Stimulated activated CD8-positive, alpha-beta memory T cell treated with anti-CD3 and anti-CD28 coated beads, Interleukin-7, amount 100 ng/mL, for 48 hours (primary cell): ENCODE measurements at regions not wholly inside any gene's neighbourhood (a gene's known extent, or its start where the extent isn't known, plus 50 kb on each side); places are given as distances from the start of the nearest gene placed in this dataset.

ENCODE experiments used
- DNase-seq, 2 donors: peaks; one replicate each; pipeline ENCODE4 v3.0.0-alpha.2; 2020; ENCODE audit warnings: low read depth in 1 of 2; ENCODE audit errors: extremely low read depth in 1 of 2

DNA sequence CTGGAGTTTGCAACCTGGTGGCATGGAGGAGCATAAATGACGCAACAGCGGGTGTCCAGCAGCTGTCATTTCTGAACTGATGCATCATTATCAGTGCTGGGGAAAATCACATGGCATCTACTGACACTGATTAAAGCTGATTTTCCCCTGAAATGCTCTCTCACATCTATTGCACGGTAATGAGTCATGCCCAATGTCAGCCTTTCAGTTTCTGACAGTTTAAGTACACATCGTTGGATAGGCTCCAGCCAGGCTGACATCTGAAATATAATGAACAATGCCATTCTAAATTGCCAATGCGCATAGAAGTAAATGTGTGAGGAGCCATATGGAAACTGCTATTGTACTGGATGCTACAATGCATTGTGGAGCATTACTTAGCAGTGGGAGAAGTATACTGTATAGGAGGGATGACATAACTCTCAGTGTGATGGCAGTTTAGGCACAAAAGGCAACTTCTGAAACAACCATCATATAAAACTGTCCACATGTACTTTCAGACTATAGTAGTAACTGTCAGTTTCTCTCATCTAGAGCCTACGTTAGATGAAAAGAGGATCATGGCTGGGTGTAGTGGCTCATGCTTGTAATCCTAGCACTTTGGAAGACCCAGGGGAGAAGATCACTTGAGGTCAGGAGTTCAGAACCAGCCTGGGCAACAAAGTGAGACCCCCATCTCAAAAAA lies 389.3 kb upstream of the DMAC1 start:
- DNase-seq = peak; percentile 9 to 45

DNA sequence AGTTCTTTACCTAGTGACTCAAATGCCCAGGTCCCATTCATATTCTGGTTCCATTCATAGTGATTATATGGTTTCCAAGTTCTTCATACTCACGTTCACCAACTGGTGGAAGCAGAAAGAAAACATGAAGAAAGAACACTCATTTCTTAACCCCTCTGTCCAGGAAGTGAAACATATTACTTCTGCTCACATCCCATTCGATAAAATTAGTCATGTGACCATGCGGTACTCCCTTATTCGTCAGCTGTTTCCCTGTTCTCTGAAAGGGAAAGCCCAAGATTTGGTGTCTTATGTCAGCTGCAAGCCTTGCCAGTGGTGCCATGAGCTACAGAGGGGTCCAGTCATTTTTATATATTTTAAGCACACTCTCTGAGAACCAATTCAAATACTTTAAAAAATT lies 387.0 kb upstream of the DMAC1 start:
- DNase-seq = no peak

GRCh38 chr9:8183618-8184017 lies 384.0 kb upstream of the DMAC1 start:
- no peak for DNase-seq

DNA sequence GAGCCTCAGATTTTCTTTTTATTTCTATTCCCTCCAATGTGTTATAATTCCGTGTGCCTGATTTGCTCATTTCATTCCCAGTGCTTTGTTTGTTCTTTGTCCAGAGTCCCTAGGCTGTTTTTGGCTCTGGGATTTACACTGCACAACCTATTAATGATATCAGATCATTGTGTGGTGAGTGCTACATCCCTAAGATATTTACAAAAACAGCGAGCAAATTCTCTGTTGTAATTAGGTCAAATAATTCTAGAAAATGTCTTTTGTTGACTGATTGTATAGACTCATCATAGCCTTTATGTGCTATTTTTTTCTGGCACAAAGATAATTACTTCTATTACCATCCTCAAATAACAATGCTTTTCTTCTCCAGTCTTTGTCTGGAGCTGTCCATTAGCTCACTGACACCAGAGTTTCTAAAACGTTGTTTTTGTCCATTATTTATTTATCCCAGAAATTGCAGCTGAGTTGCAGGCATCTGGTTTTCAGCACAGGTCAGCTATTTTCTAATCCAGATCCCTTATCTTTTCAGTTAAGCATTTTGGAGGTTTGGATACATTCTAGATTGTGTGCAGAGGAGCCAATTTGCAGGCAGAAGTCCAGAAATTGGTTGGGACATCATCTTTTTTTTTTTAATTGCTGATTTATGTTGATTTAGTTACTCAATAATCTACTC lies 379.9 kb upstream of the DMAC1 start:
- DNase-seq = no peak

GRCh38 chr9:8172000-8172399 lies 372.4 kb upstream of the DMAC1 start:
- no peak for DNase-seq

DNA sequence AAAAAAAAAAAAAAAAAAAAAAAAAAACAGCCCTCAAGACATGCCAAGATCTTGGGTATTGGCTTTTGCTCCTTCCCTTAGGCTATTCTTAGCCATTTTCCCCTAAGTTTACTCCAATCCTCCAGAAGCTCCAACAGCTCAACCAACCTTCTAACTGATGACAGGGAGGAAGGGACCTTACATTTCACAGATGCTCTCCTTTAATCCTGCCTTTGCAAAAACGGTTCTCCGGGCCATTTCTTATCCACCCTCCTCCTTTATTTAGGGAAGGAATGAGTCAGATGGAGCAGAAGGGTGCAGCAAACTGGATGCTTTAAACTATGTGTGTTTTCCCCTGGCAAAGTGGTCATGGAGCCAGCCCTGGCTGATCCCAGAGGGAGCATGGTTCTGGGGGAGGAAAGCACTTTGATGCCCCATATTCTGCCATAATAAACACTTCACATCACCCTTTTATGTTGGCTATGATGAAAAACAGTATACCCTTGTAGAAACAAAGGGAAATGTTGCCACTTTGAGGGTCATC lies 369.4 kb upstream of the DMAC1 start:
- no peak for DNase-seq

- DNase-seq = no peak
Measured at GRCh38 chr9:8160787-8161186, 361.2 kb upstream of the DMAC1 start.

GRCh38 chr9:8158574-8158973 lies 359.0 kb upstream of the DMAC1 start:
- no peak for DNase-seq

- no peak for DNase-seq
Measured at GRCh38 chr9:8157683-8158324, 358.2 kb upstream of the DMAC1 start.

GRCh38 chr9:8156346-8156745 lies 356.8 kb upstream of the DMAC1 start:
- DNase-seq = no peak

DNA sequence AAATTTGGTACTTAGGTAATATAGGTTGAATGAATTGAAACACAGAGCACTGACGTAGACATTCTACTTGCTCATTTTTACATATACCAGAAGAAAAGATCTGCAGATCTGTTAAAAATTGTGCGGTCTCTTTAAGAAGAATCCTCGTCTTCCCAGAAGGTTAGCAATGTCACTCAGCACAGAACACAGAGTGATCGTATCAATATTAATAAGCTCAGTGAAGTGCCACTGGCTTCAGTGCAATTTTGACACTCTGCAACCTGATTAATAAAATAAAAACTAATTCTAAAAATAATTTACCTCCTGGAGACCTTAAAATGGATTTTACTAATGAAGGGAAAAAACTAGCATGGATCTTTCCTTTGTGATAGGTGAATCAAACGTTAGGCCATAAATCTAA lies 356.1 kb upstream of the DMAC1 start:
- DNase-seq = no peak

GRCh38 chr9:8143677-8144076 lies 344.1 kb upstream of the DMAC1 start:
- no peak for DNase-seq

DNA sequence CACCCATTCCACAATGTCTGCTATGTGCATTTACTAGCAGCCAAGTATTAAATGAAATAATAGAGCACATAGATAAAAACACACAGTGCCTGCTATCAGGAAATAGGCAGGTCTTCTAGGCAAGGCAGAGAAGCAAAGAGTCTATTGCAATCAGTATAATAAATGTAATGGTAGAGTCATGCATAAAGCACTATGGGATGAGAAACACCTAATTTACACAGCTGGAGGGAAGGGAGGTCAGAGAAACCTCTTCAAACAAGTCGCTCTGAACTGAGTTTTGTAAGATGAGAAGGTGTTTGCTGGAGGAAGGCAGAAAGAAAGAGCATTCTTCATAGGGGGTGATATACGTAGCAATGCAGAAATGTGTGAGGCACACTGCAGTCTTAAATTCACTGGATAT lies 341.0 kb upstream of the DMAC1 start:
- no peak for DNase-seq

- DNase-seq = no peak
Measured at GRCh38 chr9:8139756-8140155, 340.2 kb upstream of the DMAC1 start.

DNA sequence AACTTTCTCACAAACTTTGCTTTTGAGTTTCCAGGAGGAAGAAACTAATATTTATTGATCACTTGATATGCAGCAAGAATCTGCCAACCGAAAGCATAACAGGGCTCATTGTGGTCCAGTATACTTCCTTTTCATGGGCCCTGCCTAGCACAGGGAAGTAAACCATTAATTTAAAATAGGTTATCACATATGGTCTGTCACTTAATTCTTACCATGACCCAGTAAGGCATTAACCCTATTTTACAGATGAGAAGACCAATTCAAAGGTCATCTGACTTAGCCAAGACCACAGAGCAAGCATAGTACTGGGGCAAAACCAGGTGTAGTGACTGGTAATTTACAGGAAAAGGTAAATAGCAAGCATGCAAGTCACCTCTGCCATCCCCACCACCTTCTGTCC lies 336.9 kb upstream of the DMAC1 start:
- DNase-seq = no peak

- DNase-seq = no peak
Measured at GRCh38 chr9:8134635-8135034, 335.1 kb upstream of the DMAC1 start.

- no peak for DNase-seq
Measured at GRCh38 chr9:8133606-8134005, 334.0 kb upstream of the DMAC1 start.

- no peak for DNase-seq
Measured at GRCh38 chr9:8115570-8115969, 316.0 kb upstream of the DMAC1 start.

DNA sequence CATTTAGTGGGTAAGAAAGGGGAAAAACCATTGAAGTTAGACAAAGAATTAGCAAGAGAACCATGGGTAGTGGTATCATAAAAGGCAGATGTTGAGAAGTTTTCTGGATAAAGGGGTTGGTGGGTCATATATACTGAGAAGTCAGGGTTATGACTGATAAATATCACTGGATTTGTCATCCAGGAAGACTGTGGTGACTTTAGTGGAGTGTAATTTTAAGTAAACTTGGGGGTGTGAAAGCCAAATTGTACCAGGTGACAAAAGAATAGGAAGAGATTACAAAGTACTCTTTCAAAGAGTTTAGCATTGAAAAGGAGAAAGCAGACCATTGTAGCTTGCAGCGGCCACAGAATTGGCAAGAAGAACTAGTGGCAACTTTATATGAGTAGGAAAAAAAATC lies 315.2 kb upstream of the DMAC1 start:
- DNase-seq = no peak

- no peak for DNase-seq
Measured at GRCh38 chr9:8106362-8106761, 306.8 kb upstream of the DMAC1 start.

DNA sequence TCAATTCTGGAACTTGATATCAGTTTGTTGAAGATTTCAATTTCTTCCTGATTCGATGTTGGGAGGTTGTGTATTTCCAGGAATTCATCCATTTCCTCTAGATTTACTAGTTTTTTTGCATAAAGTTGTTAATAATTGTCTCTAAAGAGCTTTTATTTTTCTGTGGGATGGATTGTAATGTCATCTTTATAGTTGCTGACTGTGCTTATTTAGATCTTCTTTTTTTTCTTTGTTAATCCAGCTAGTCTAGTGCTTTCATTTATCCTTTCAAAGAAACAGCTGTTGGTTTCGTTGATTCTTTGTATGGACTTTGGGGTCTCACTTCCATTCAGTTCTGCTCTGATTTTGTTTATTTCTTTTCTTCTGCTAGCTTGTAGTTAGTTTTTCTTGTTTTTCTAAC lies 302.0 kb upstream of the DMAC1 start:
- DNase-seq = no peak

DNA sequence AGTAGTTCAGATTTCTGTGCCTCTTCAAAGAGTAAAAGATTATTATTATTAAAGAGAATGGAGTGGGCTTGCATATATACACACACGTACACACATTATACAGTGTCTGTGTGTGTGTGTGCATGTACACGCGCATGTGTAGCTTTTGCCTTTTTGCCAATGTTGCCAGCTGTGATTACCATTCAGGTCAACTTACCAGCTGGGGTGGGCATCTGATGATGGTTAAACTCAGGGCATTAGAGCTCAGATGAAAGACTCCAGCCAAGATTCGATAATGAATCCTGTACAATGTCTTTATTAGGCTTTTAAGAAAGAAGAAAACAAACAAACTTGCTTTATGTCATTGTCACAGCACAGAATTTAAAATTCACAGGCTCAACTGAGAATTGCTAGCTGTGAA lies 296.5 kb upstream of the DMAC1 start:
- no peak for DNase-seq
